ENCODE measurements at regions not wholly inside any gene's neighbourhood (a gene's known extent, or its start where the extent isn't known, plus 50 kb on each side); places are given as distances from the start of the nearest gene placed in this dataset.

- no peak for TF ChIP-seq ZNF462 (CRISPR knock-in tag; IDR thresholded peaks at IDR 0.05)
Measured at GRCh38 chr10:42960991-42961795, 115.7 kb upstream of the RET start (continued).

- H3K4me1 Mint-ChIP-seq, result peaks cover 13% of the 10 kb centered on the region
- no peak for DNase-seq (ENCODE audit: low spot score)
- Histone ChIP-seq H3K27me3 (ENCODE audit: insufficient read depth) (no peaks in the 10 kb centered on the region), H3K4me1 (ENCODE audit: insufficient read depth) (no peaks in the 10 kb centered on the region), H3F3A (replicated peaks; ENCODE audit: low read depth) (no peaks in the 10 kb centered on the region), H3K27ac (ENCODE audit: low read depth) (no peak overlapping the region), H3K9me2 (ENCODE audit: insufficient read depth) (no peaks in the 10 kb centered on the region), H3K36me3 (ENCODE audit: insufficient read depth) (no peaks in the 10 kb centered on the region), H4K20me1 (replicated peaks; ENCODE audit: insufficient read depth) (no peaks in the 10 kb centered on the region), H2AFZ (no peak overlapping the region), H3K4me2 (no peak overlapping the region), H3K4me3 (no peak overlapping the region), H3K79me2 (replicated peaks; ENCODE audit: insufficient read depth) (no peaks in the 10 kb centered on the region)
- H3K4me3 Mint-ChIP-seq, result no peak overlapping the region
- peaks cover 9% of the 10 kb centered on the region; the same call in 2 of the 3 replicates for H3K9me3 Mint-ChIP-seq
- H3K36me3 Mint-ChIP-seq (ENCODE audit: low read depth), result peaks cover 6% of the 10 kb centered on the region; the same call in 2 of the 3 replicates
- H3K27me3 Mint-ChIP-seq (ENCODE audit: insufficient read depth, low read depth, poor library complexity), result peaks cover 5% of the 10 kb centered on the region
- ATAC-seq, result no peak
- H3K27ac Mint-ChIP-seq, result no peak overlapping the region
- TF ChIP-seq EZH2 (IDR thresholded peaks at IDR 0.05; ENCODE audit: low read depth, unreplicated experiment) (no peak), POLR2AphosphoS5 (IDR thresholded peaks at IDR 0.05; ENCODE audit: low read depth) (no peak), STAT1 (IDR thresholded peaks at IDR 0.05; ENCODE audit: unreplicated experiment) (no peak), REST (IDR thresholded peaks at IDR 0.05; ENCODE audit: unreplicated experiment) (no peak), JUNB (IDR thresholded peaks at IDR 0.05; ENCODE audit: unreplicated experiment) (no peak), CTCF (conservative IDR thresholded peaks at IDR 0.05; ENCODE audit: low read depth in 2 of 2) (no peak), ETS1 (IDR thresholded peaks at IDR 0.05) (no peak), CREB1 (CRISPR knock-in tag; IDR thresholded peaks at IDR 0.05; ENCODE audit: low read depth) (no peak), ZNF114 (CRISPR knock-in tag; IDR thresholded peaks at IDR 0.05) (no peak), NANOG (IDR thresholded peaks at IDR 0.05; ENCODE audit: borderline replicate concordance) (no peak), EZH2phosphoT487 (IDR thresholded peaks at IDR 0.05; ENCODE audit: unreplicated experiment) (no peak)
Measured at GRCh38 chr10:42961796-42962109, 115.1 kb upstream of the RET start.
